BE2C (cell line): ENCODE measurements at regions not wholly inside any gene's neighbourhood (a gene's known extent, or its start where the extent isn't known, plus 50 kb on each side); places are given as distances from the start of the nearest gene placed in this dataset.

Experiments used
- DNase-seq: peaks from one replicate; pipeline ENCODE4 v3.0.0-alpha.2; 2020
- H3K27me3 ChIP-seq: fragments of 250-450 bp; sonication (Bioruptor Pico); 2 replicates; pipeline ENCODE4 v1.5.1; 2020; ENCODE audit warnings: mild to moderate bottlenecking
- H3K36me3 ChIP-seq: fragments of 250-450 bp; sonication (Bioruptor Pico); 2 replicates; pipeline ENCODE4 v1.5.1; 2020; ENCODE audit warnings: mild to moderate bottlenecking
- H3K4me1 ChIP-seq: fragments of 250-450 bp; sonication (Bioruptor Pico); 2 replicates; pipeline ENCODE4 v1.5.1; 2020
- H3K4me3 ChIP-seq: 2 replicates; pipeline ENCODE4 v1.5.1; 2011; ENCODE audit warnings: low read depth, low read length
- H3K9me3 ChIP-seq: fragments of 250-450 bp; sonication (Bioruptor Pico); 2 replicates; pipeline ENCODE4 v1.5.1; 2020
- TF ChIP-seq, protein P1 (sequence below): IDR thresholded peaks from 2 replicates; pipeline ENCODE4 v1.5.1; 2012; ENCODE audit warnings: mild to moderate bottlenecking, low read depth, low read length

DNA sequence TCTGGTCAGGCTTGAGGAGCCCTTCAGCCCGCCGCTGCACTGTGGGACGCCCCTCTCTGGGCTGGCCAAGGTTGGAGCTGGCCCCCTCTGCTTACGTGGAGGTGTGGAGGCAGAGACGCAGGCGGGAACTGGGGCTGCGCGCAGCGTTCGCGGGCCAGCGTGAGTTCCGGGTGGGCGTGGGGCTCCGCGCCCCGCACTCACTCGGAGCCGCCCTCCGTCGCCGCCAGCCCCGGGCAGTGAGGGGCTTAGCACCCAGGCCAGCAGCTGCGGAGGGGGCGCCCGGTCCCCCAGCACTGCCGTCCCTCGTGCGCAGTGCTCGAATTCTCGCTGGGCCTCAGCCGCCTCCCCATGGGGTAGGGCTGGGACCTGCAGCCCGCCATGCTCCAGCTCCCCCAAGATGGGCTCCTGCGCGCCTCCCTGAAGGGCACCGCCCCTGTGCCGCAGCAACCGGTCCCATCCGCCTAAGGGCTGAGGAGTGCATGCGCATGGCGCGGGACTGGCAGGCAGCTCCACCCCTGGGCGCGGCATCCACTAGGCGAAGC lies 695.9 kb downstream of the EPHA7 start:
- H3K36me3 ChIP-seq: no peaks in the 10 kb centered on the region
- DNase-seq: no peak
- H3K27me3 ChIP-seq: no peaks in the 10 kb centered on the region
- no peaks in the 10 kb centered on the region for H3K4me1 ChIP-seq
- H3K4me3 ChIP-seq: no peak overlapping the region
- TF ChIP-seq, protein P1, sequence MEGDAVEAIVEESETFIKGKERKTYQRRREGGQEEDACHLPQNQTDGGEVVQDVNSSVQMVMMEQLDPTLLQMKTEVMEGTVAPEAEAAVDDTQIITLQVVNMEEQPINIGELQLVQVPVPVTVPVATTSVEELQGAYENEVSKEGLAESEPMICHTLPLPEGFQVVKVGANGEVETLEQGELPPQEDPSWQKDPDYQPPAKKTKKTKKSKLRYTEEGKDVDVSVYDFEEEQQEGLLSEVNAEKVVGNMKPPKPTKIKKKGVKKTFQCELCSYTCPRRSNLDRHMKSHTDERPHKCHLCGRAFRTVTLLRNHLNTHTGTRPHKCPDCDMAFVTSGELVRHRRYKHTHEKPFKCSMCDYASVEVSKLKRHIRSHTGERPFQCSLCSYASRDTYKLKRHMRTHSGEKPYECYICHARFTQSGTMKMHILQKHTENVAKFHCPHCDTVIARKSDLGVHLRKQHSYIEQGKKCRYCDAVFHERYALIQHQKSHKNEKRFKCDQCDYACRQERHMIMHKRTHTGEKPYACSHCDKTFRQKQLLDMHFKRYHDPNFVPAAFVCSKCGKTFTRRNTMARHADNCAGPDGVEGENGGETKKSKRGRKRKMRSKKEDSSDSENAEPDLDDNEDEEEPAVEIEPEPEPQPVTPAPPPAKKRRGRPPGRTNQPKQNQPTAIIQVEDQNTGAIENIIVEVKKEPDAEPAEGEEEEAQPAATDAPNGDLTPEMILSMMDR: no peak
- no peaks in the 10 kb centered on the region for H3K9me3 ChIP-seq

DNA sequence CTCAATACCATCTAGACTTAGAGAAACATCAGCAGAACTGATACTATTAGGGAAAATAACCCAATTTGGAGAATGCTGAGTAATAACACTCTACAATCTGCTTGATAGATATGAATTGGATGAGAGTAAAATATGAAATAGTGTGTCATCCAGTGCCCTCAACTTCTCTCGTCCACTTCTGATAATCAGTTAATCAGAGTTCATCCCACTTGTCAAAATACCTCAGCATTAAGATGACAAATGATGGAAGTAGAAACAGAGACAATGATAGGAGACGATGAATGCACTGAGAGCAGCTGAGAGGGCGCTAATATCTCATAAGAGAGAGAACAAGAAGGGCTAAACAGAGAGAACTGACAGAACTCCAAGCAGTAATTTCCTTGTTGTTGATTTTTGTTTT lies 699.6 kb downstream of the EPHA7 start:
- no peak for DNase-seq
- H3K36me3 ChIP-seq: no peaks in the 10 kb centered on the region
- H3K4me3 ChIP-seq: no peak overlapping the region
- H3K9me3 ChIP-seq: no peaks in the 10 kb centered on the region
- H3K27me3 ChIP-seq: no peaks in the 10 kb centered on the region
- H3K4me1 ChIP-seq: peaks cover 6% of the 10 kb centered on the region
- TF ChIP-seq, protein P1: no peak

DNA sequence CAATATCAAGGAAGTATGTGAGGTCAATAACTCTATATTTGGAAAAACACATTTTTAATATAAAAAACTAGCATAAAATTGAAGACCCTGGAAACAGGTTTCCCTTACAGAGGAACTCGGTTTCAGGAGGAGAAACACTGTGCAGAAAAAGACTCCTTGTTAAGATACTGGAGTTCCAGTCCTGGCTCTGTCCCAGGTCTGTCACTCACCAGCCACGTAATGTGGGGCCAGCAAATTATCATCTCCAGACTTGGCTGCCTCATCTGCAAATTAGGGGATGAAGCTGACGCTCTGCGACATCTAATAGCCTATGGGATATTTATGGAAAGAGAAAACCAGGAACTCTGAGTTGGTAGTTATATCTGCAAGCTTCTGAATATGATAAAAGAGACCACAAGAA lies 702.7 kb downstream of the EPHA7 start:
- Histone ChIP-seq H3K4me1 (peaks cover 6% of the 10 kb centered on the region), H3K27me3 (no peaks in the 10 kb centered on the region), H3K4me3 (no peak overlapping the region), H3K36me3 (no peaks in the 10 kb centered on the region), H3K9me3 (no peaks in the 10 kb centered on the region)
- TF ChIP-seq, protein P1: no peak
- no peak for DNase-seq

DNA sequence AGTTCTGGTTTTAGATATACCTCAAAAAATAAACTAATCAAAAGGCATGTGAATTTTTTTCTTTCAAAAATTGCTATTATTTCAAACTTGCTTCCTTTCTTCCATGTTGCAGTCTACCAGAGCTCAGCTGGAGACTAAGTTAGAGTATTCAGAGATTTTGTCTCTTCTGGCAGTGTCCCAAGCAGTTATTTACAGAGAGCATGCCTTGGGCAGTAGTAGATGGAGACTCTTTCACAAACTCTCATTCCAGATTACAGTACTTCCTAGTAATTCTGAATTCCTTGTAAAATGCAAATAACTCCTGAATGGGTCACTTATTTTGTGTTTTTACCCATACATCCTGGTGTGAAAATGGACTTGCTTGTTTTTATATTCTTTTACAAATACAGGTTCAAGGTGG lies 703.4 kb downstream of the EPHA7 start:
- TF ChIP-seq, protein P1: no peak
- Histone ChIP-seq H3K4me1 (peaks cover 6% of the 10 kb centered on the region), H3K36me3 (no peaks in the 10 kb centered on the region), H3K9me3 (no peaks in the 10 kb centered on the region), H3K4me3 (no peak overlapping the region), H3K27me3 (no peaks in the 10 kb centered on the region)
- DNase-seq: no peak

DNA sequence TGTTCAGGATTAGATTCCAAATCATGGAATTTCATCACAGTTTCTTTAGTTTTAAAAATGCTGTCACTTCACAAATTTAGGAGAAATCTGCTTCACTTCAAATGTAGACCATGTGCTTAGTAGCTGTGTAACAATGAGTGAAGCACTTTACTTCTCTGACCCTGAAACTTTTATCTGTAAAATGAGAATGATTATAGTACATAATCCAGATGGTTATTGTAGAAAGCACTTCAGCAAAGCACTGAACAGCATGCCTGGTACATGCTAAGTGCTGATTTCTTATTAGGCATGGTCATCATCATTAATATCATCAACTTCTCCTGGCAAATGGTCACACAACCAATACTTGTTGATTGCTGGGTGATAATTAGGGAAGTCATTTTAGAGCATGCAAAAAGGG lies 705.0 kb downstream of the EPHA7 start:
- Histone ChIP-seq H3K4me3 (no peak overlapping the region), H3K9me3 (no peaks in the 10 kb centered on the region), H3K36me3 (no peaks in the 10 kb centered on the region), H3K4me1 (peaks cover 6% of the 10 kb centered on the region), H3K27me3 (no peaks in the 10 kb centered on the region)
- DNase-seq: no peak
- TF ChIP-seq, protein P1: no peak

DNA sequence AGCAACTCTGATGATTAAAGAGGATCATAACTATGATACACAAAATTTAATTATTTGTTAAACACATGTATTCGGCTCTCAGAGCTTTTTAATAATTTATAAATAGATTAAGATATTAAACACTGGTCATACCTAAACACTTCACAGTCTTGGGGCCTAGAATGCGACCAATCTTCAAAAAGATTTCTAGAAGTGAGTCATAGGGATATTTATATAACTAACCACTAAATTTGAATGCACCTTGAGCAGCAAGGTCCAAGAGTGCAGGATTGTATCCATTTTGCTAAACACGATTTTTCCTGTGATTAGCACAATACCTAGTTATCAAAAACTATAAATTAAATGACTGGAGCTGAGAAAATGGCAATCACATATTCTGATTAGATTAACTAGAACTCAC lies 709.3 kb downstream of the EPHA7 start:
- no peak overlapping the region for H3K4me3 ChIP-seq
- DNase-seq: no peak
- no peaks in the 10 kb centered on the region for H3K27me3 ChIP-seq
- no peaks in the 10 kb centered on the region for H3K36me3 ChIP-seq
- H3K9me3 ChIP-seq: no peaks in the 10 kb centered on the region
- peaks cover 3% of the 10 kb centered on the region; the same call in 1 of the 2 replicates for H3K4me1 ChIP-seq
- TF ChIP-seq, protein P1: no peak
